ENCODE measurements at regions not wholly inside any gene's neighbourhood (a gene's known extent, or its start where the extent isn't known, plus 50 kb on each side); places are given as distances from the start of the nearest gene placed in this dataset.

- no peaks in the 10 kb centered on the region for H3K27me3 ChIP-seq
- no peaks in the 10 kb centered on the region for H3K9me3 ChIP-seq (ENCODE audit: low read depth)
- no peak for TF ChIP-seq CTCF (IDR thresholded peaks at IDR 0.05; ENCODE audit: low read depth, low read length)
- DNase-seq (ENCODE audit: low read depth in 1 of 2, low spot score in 1 of 2), result no peak
- H3K36me3 ChIP-seq, result no peaks in the 10 kb centered on the region
- H3K4me3 ChIP-seq, result no peak overlapping the region
- H3K4me1 ChIP-seq (ENCODE audit: low read depth), result no peaks in the 10 kb centered on the region
- no peak overlapping the region for H3K27ac ChIP-seq
These were observed 399.6 kb downstream of the MED10 start for GRCh38 chr5:5978501-5979376.

DNA sequence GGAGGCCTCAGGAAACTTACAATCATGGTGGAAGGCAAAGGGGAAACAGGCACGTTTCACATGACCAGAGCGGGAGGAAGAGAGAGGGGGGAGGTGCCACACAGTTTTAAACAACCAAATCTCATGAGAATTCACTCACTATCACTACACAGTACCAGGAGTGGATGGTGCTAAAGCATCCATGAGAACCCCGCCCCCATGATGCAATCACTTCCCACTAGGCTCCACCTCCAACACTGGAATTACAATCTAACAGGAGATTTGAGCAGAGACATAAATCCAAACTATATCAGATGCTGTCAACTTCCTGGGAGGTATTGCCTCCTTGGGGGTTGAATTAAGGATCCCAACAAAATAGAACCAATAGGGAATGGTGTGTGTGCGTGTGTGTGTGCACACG is 407.1 kb downstream of the MED10 start:
- H3K4me1 ChIP-seq (ENCODE audit: low read depth), result no peaks in the 10 kb centered on the region
- DNase-seq (ENCODE audit: low read depth in 1 of 2, low spot score in 1 of 2), result no peak
- H3K27me3 ChIP-seq, result no peaks in the 10 kb centered on the region
- TF ChIP-seq CTCF (IDR thresholded peaks at IDR 0.05; ENCODE audit: low read depth, low read length), result no peak
- H3K36me3 ChIP-seq, result no peaks in the 10 kb centered on the region
- H3K9me3 ChIP-seq (ENCODE audit: low read depth), result no peaks in the 10 kb centered on the region
- no peak overlapping the region for H3K4me3 ChIP-seq
- H3K27ac ChIP-seq, result no peak overlapping the region

- Histone ChIP-seq H3K27me3 (no peaks in the 10 kb centered on the region), H3K4me3 (no peak overlapping the region), H3K27ac (no peak overlapping the region), H3K36me3 (no peaks in the 10 kb centered on the region), H3K4me1 (ENCODE audit: low read depth) (no peaks in the 10 kb centered on the region), H3K9me3 (ENCODE audit: low read depth) (no peaks in the 10 kb centered on the region)
- DNase-seq (ENCODE audit: low read depth in 1 of 2, low spot score in 1 of 2), result no peak
- TF ChIP-seq CTCF (IDR thresholded peaks at IDR 0.05; ENCODE audit: low read depth, low read length), result no peak
These were observed 408.3 kb downstream of the MED10 start for GRCh38 chr5:5969942-5970483.

GRCh38 chr5:5968981-5969380 is 409.4 kb downstream of the MED10 start:
- no peak for DNase-seq (ENCODE audit: low read depth in 1 of 2, low spot score in 1 of 2)
- Histone ChIP-seq H3K27ac (no peak overlapping the region), H3K4me3 (no peak overlapping the region), H3K36me3 (no peaks in the 10 kb centered on the region), H3K9me3 (ENCODE audit: low read depth) (no peaks in the 10 kb centered on the region), H3K4me1 (ENCODE audit: low read depth) (no peaks in the 10 kb centered on the region), H3K27me3 (no peaks in the 10 kb centered on the region)
- no peak for TF ChIP-seq CTCF (IDR thresholded peaks at IDR 0.05; ENCODE audit: low read depth, low read length)

DNA sequence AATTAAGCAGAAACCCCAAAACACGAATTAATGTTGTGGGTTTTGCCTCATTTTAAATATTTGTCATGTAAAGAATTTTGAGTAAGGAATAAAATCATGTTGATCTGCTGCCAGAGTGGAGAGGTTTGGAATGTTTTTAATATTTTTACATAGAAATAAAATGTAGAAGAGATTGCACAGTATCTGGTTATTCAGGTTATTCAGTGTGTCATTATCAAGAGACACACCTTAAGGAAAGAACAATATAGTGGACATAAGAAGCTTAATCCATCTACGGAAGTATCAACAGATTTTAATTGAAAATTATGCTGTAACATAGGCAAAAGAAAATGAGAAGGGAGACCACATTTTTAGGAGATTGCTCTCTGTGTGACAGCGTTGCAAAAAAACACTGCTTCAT is 410.4 kb downstream of the MED10 start:
- no peak for TF ChIP-seq CTCF (IDR thresholded peaks at IDR 0.05; ENCODE audit: low read depth, low read length)
- H3K4me3 ChIP-seq, result no peak overlapping the region
- H3K27ac ChIP-seq, result no peak overlapping the region

More for the DNA sequence above, 410.4 kb downstream of the MED10 start:
- H3K4me1 ChIP-seq (ENCODE audit: low read depth), result no peaks in the 10 kb centered on the region
- no peaks in the 10 kb centered on the region for H3K27me3 ChIP-seq
- DNase-seq (ENCODE audit: low read depth in 1 of 2, low spot score in 1 of 2), result no peak
- no peaks in the 10 kb centered on the region for H3K36me3 ChIP-seq
- H3K9me3 ChIP-seq (ENCODE audit: low read depth), result no peaks in the 10 kb centered on the region

Measured in cardiac muscle cell (in vitro differentiated cells and primary cell).